T-cell (primary cell): ENCODE measurements at regions not wholly inside any gene's neighbourhood (a gene's known extent, or its start where the extent isn't known, plus 50 kb on each side); places are given as distances from the start of the nearest gene placed in this dataset.

ENCODE experiments used
- ATAC-seq, 4 experiments: fragments of 200-7000 bp in 3 of 4; fragments of 150-1000 bp in 1 of 4; cut with Tn5 transposase; replicated peaks in 1 of 4; 1 replicate in 3 of 4; 2 replicates in 1 of 4; pipeline ENCODE4 v1.10.0; 2021; ENCODE audit warnings: moderate library complexity in 3 of 4, mild to moderate bottlenecking in 2 of 4, moderate number of reproducible peaks in 1 of 4
- CTCF ChIA-PET, 2 donors: fragments of 300-600 bp; sonication (Branson Sonifier 250); formaldehyde crosslinking; loops; one replicate each; lab custom pipeline; 2022; ENCODE audit warnings: antibody characterized with exemption in 2 of 2; lab: Charles Lee
- POLR2A ChIA-PET, 2 donors: fragments of 300-600 bp; sonication (Branson Sonifier 250); formaldehyde crosslinking; loops; one replicate each; lab custom pipeline; 2022; ENCODE audit warnings: antibody characterized with exemption in 2 of 2; lab: Charles Lee
- DNase-seq, 35 experiments: peaks; one replicate each; pipeline versions ENCODE4 v3.0.0 to v3.0.0-alpha.2; 2013 to 2023
- H3K27ac ChIP-seq: one replicate; pipeline ENCODE4 v1.5.1; 2013; ENCODE audit warnings: low read length
- H3K27me3 ChIP-seq, 2 experiments: replicated peaks in 1 of 2; 1 replicate in 1 of 2; 2 replicates in 1 of 2; pipeline versions ENCODE4 v1.6.1 to v1.7.0; 2013; ENCODE audit warnings: low read length in 1 of 2, mixed read lengths in 1 of 2; ENCODE audit not compliant: control insufficient read depth in 2 of 2, insufficient read depth in 2 of 2; ENCODE audit errors: extremely low read depth in 1 of 2
- H3K36me3 ChIP-seq, 2 donors: 1 replicate in 1 of 2; 2 replicates in 1 of 2; pipeline versions ENCODE4 v1.6.1 to v1.7.0; 2013; ENCODE audit warnings: low read length in 1 of 2; ENCODE audit not compliant: control insufficient read depth in 2 of 2, insufficient read depth in 1 of 2; ENCODE audit errors: extremely low read depth in 1 of 2
- H3K4me1 ChIP-seq, 2 experiments: 1 replicate in 1 of 2; 2 replicates in 1 of 2; pipeline versions ENCODE4 v1.6.1 to v1.7.0; 2013; ENCODE audit warnings: low read length in 2 of 2, mixed read lengths in 1 of 2; ENCODE audit not compliant: insufficient read depth in 2 of 2, control insufficient read depth in 1 of 2; ENCODE audit errors: extremely low read depth in 1 of 2
- H3K4me3 ChIP-seq, 2 donors: 1 replicate in 1 of 2; 2 replicates in 1 of 2; pipeline versions ENCODE4 v1.5.1 to v1.7.0; 2013; ENCODE audit warnings: mild to moderate bottlenecking in 2 of 2, low read length in 1 of 2, moderate library complexity in 1 of 2; ENCODE audit not compliant: control insufficient read depth in 1 of 2; ENCODE audit errors: extremely low read depth in 1 of 2
- H3K9me3 ChIP-seq: 2 replicates; pipeline ENCODE4 v1.7.0; 2013
- H3K27ac Mint-ChIP-seq, 2 donors: one replicate each; pipeline ENCODE4 v1.8.0; 2020 to 2021; ENCODE audit warnings: mild to moderate bottlenecking in 2 of 2, mixed read lengths in 2 of 2
- H3K27me3 Mint-ChIP-seq, 2 donors: one replicate each; pipeline ENCODE4 v1.8.0; 2021 to 2022; ENCODE audit warnings: mixed read lengths in 2 of 2
- H3K36me3 Mint-ChIP-seq: one replicate; pipeline ENCODE4 v1.8.0; 2021; ENCODE audit warnings: mixed read lengths
- H3K4me1 Mint-ChIP-seq, 3 donors: one replicate each; pipeline ENCODE4 v1.8.0; 2020 to 2022; ENCODE audit warnings: mixed read lengths in 3 of 3, mild to moderate bottlenecking in 1 of 3
- H3K4me3 Mint-ChIP-seq, 3 donors: one replicate each; pipeline ENCODE4 v1.8.0; 2020 to 2022; ENCODE audit warnings: mild to moderate bottlenecking in 3 of 3, mixed read lengths in 3 of 3, moderate library complexity in 3 of 3
- H3K9me3 Mint-ChIP-seq, 3 donors: one replicate each; pipeline ENCODE4 v1.8.0; 2020 to 2022; ENCODE audit warnings: mixed read lengths in 3 of 3
- WGBS: methylation state at CpG from one replicate; pipeline ENCODE4 v1.1.5; 2013; ENCODE audit warnings: missing lambda C conversion rate; ENCODE audit not compliant: insufficient coverage; 5-methylcytosine and 5-hydroxymethylcytosine counted together

DNA sequence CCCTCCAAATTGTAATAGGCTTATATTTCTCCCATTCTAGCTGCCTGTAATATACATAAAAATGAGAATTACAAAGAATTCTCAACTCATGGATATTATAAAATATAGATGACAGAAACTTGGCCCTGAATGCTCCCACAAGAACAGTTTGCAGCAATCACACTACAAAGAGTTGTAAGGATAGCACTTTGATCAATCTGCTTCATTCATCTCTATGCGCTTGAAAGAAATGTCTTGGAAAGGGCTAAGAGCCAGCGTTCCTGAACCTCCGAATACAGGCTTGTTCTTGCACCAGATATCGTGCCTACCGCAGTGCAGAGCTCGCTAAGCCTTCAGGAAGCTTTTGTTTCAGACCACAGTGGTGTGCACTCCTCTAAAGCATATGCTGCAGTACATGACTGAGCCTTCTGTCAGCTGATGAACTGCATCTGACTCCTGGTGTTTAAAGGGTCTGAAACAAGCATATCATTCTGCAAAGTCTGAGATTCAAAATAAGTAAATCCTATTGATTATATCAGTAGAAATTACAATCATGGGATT, 417.6 kb upstream of the ZFP42 start:
- Mint-ChIP-seq H3K4me3 (no peak overlapping the region), H3K27ac (no peak overlapping the region), H3K36me3 (no peaks in the 10 kb centered on the region), H3K9me3 (peaks cover 4 to 12% (median 12%) of the 10 kb centered on the region in 3 donors), H3K4me1 (no peaks in the 10 kb centered on the region), H3K27me3 (no peaks in the 10 kb centered on the region)
- ATAC-seq = no peak
- WGBS = 81% methylated on average over 6 of the region's 6 CpGs
- no peaks in the 10 kb centered on the region for H3K4me1 ChIP-seq
- no peaks in the 10 kb centered on the region for H3K36me3 ChIP-seq
- H3K4me3 ChIP-seq = no peak overlapping the region
- H3K27ac ChIP-seq = no peak overlapping the region
- POLR2A ChIA-PET = no interaction called here
- H3K27me3 ChIP-seq = no peaks in the 10 kb centered on the region
- no peak for DNase-seq
- no peaks in the 10 kb centered on the region for H3K9me3 ChIP-seq
- CTCF ChIA-PET = no interaction called here

DNA sequence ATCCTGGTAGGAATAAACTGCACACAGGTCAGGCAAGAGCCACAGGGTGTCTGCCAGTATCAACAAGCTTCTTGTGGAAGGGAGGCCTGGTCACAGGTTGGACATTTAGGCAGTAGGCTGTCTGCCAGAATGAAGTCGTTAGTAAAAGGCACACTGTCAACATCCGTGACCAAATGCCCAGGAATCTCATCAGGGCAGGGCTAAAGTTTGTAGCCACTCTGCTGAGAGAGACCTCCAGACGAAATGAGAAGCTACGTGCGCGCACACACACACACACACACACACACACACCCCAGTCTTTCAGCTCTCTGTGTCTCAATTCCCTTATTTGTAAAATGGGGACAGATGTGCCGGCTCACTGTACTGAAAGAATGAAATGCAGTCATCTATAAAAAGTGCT, 408.7 kb upstream of the ZFP42 start:
- Mint-ChIP-seq H3K4me1 (no peaks in the 10 kb centered on the region), H3K27ac (no peak overlapping the region), H3K4me3 (no peak overlapping the region), H3K36me3 (no peaks in the 10 kb centered on the region), H3K27me3 (no peaks in the 10 kb centered on the region), H3K9me3 (peaks cover 0 to 4% (median 2%) of the 10 kb centered on the region in 3 donors)
- 63% methylated on average over 2 of the region's 7 CpGs for WGBS
- Histone ChIP-seq H3K27ac (no peak overlapping the region), H3K9me3 (no peaks in the 10 kb centered on the region), H3K36me3 (no peaks in the 10 kb centered on the region), H3K4me3 (no peak overlapping the region), H3K27me3 (no peaks in the 10 kb centered on the region), H3K4me1 (no peaks in the 10 kb centered on the region)
- ATAC-seq (no peak), DNase-seq (no peak)
- ChIA-PET POLR2A (no interaction called here), CTCF (no interaction called here)

DNA sequence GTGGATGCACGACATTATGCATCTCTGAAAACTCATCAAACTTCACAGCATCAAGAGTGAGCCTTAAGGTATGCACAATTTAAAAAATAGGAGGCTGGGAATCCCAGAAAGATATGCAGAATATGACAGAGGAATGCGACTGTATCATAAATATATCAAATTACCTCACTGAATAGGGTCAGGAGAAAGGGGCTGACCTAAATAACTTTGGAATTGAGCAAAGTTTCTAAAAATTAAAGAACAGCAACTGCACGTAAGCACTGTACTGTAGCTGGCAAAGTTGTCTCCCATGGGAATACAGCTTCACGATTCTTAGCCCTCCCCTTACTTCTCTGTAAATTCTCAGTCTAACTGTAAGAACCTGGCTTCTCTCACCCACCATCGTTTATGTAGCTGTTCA, 397.4 kb upstream of the ZFP42 start:
- H3K36me3 Mint-ChIP-seq = no peaks in the 10 kb centered on the region
- H3K27me3 Mint-ChIP-seq = no peaks in the 10 kb centered on the region
- Histone ChIP-seq H3K36me3 (no peaks in the 10 kb centered on the region), H3K4me1 (no peaks in the 10 kb centered on the region), H3K27me3 (no peaks in the 10 kb centered on the region), H3K9me3 (no peaks in the 10 kb centered on the region), H3K27ac (no peak overlapping the region), H3K4me3 (no peak overlapping the region)
- DNase-seq (no peak), ATAC-seq (no peak)
- ChIA-PET CTCF (no interaction called here), POLR2A (no interaction called here)
- H3K4me1 Mint-ChIP-seq = no peaks in the 10 kb centered on the region
- H3K9me3 Mint-ChIP-seq = peaks cover 0 to 4% (median 3%) of the 10 kb centered on the region in 3 donors
- 73% methylated on average over 2 of the region's 5 CpGs for WGBS
- no peak overlapping the region for H3K4me3 Mint-ChIP-seq
- no peak overlapping the region for H3K27ac Mint-ChIP-seq

DNA sequence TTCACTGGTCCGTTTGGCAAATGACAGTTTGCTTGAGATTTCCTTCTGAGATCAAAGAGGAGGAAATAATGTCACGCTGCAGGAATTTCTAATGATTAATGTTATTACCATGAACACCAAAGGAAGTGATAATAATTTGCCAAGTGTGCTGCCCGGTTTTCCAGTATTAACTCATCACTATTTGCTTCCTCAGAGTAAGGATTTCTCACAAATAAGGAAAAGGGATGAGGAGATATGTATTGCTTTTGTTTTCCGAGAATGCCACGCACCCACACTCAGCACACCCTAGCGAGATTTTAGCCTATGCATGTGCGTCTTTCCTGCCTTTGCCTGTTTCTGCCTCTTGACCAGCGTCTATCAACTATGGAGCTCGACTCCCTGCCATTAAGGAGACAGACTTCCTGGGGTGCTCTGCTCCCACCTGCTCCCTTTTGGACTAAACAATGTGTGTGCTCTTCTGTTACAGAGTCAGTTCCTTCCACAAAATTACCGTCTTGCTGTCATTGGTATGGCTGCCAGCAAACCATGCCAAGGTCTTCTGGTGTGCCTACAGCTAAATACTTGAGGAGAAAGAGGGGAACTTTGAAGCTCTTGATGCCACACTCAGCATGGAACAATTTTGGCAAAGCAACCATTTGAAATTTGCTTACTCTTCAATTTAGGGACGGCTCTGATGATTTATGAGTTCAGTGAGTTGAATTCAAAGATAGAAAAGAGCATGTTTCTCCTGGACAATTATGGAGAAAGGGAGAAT, 393.1 kb upstream of the ZFP42 start:
- H3K4me1 Mint-ChIP-seq = no peaks in the 10 kb centered on the region
- 65% methylated on average over 6 of the region's 11 CpGs for WGBS
- ATAC-seq (no peak), DNase-seq (no peak)
- Histone ChIP-seq H3K36me3 (no peaks in the 10 kb centered on the region), H3K27me3 (no peaks in the 10 kb centered on the region), H3K4me3 (no peak overlapping the region), H3K9me3 (no peaks in the 10 kb centered on the region), H3K27ac (no peak overlapping the region), H3K4me1 (no peaks in the 10 kb centered on the region)
- H3K36me3 Mint-ChIP-seq = no peaks in the 10 kb centered on the region
- H3K27me3 Mint-ChIP-seq = no peaks in the 10 kb centered on the region
- ChIA-PET POLR2A (no interaction called here), CTCF (no interaction called here)
- H3K27ac Mint-ChIP-seq = no peak overlapping the region
- H3K9me3 Mint-ChIP-seq = peaks cover 0 to 5% (median 0%) of the 10 kb centered on the region in 3 donors
- H3K4me3 Mint-ChIP-seq = no peak overlapping the region

DNA sequence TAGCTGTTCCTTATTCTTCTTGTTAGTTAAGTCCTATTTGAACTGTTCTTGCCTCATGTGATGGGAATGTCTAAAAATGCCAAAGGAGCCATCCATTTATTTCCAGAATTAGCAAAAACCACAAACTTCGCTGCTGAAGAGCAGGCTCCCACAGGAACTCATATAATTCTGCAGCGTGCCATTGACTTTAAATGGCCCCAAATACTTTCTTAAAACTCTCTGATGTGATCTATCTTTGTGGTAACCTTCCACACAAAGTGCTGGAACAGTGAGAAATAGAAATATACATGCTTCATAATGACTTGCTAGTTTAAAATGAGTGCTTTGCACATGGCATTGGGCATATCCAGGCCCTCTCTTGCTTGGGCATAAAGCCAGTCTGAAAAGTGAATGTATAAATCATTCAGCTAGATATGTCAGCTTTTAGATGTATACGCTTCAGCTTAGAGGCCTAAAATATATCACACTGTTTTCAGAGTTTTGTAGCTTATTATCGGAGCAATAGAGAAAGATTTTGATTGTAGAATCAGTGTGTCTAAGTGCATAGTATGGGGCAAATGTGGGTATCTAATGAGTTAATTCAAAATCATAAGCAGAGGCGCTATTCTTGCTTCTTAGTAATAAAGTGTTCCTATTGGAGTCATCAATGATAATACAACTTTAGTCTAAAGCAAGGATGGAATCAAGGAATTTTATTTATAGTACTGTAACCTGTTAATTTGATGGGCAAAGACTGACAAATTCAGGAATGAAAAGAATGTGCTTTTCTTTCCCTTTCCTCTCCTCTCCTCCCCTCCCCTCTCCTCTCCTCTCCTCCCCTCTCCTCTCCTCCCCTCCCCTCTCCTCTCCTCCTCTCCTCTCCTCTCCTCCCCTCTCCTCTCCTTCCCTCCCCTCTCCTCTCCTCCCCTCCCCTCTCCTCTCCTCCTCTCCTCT, 392.2 kb upstream of the ZFP42 start:
- no CpG with 5 or more reads among the region's 5 CpGs for WGBS

DNA sequence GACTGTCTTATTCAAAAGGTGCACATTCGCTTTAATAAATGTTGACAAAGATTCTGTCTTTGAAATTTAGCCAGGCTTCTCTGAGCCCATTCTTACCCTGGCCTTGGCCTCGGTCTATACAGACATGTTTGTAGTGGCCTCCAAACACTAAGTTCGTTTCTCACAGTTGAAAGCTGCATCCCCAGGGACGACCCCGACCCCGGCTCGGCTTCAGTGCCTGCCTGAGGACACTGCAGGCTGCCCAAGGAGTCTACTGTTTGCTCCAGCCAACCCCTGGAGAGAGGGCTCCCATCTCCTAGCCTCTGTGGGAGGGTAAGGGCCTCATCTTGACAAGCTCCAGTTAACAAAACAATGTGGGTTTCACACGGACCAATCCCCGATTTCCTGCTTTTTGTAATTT, 390.6 kb upstream of the ZFP42 start:
- no peaks in the 10 kb centered on the region for H3K9me3 ChIP-seq
- DNase-seq (no peak), ATAC-seq (no peak)
- Mint-ChIP-seq H3K36me3 (no peaks in the 10 kb centered on the region), H3K27me3 (no peaks in the 10 kb centered on the region), H3K9me3 (peaks cover 0 to 5% (median 0%) of the 10 kb centered on the region in 3 donors), H3K27ac (no peak overlapping the region), H3K4me1 (no peaks in the 10 kb centered on the region), H3K4me3 (no peak overlapping the region)
- H3K36me3 ChIP-seq = no peaks in the 10 kb centered on the region
- H3K27ac ChIP-seq = no peak overlapping the region
- ChIA-PET POLR2A (no interaction called here), CTCF (no interaction called here)
- H3K4me3 ChIP-seq = no peak overlapping the region
- WGBS = 62% methylated on average over 7 of the region's 9 CpGs
- H3K4me1 ChIP-seq = no peaks in the 10 kb centered on the region
- no peaks in the 10 kb centered on the region for H3K27me3 ChIP-seq

More for the DNA sequence above, 392.2 kb upstream of the ZFP42 start:
- no peak overlapping the region for H3K27ac ChIP-seq
- Mint-ChIP-seq H3K27me3 (no peaks in the 10 kb centered on the region), H3K4me3 (no peak overlapping the region), H3K36me3 (no peaks in the 10 kb centered on the region), H3K4me1 (no peaks in the 10 kb centered on the region), H3K27ac (no peak overlapping the region), H3K9me3 (peaks cover 0 to 5% (median 0%) of the 10 kb centered on the region in 3 donors)
- ChIA-PET POLR2A (no interaction called here), CTCF (no interaction called here)
- no peaks in the 10 kb centered on the region for H3K9me3 ChIP-seq
- H3K36me3 ChIP-seq = no peaks in the 10 kb centered on the region
- no peaks in the 10 kb centered on the region for H3K4me1 ChIP-seq
- H3K27me3 ChIP-seq = no peaks in the 10 kb centered on the region
- ATAC-seq = no peak
- H3K4me3 ChIP-seq = no peak overlapping the region
- no peak for DNase-seq
